Caco-2 (cell line): ENCODE measurements at regions not wholly inside any gene's neighbourhood (a gene's known extent, or its start where the extent isn't known, plus 50 kb on each side); places are given as distances from the start of the nearest gene placed in this dataset.

ENCODE experiments used
- BruUV-seq: library from RNA; stranded (reverse); fragments of 400-500 nt; replicated peaks from 2 replicates; lab custom pipeline; 2021; lab: Mats Ljungman, UMichigan
- CTCF ChIA-PET: fragments of 300-600 bp; sonication (Branson Sonifier 250); formaldehyde crosslinking; loops from one replicate; lab custom pipeline; 2022; ENCODE audit warnings: antibody characterized with exemption; lab: Charles Lee
- POLR2A ChIA-PET: fragments of 300-600 bp; sonication (Branson Sonifier 250); formaldehyde crosslinking; loops from one replicate; lab custom pipeline; 2022; ENCODE audit warnings: antibody characterized with exemption; lab: Charles Lee
- DNase-seq, 2 experiments: peaks; one replicate each; pipeline versions ENCODE4 v3.0.0 to v3.0.0-alpha.2; 2020 to 2022
- H3K27me3 ChIP-seq: replicated peaks from 2 replicates; pipeline ENCODE4 v1.6.0; 2011; ENCODE audit warnings: low read length; ENCODE audit not compliant: control insufficient read depth, insufficient read depth
- H3K36me3 ChIP-seq: 2 replicates; pipeline ENCODE4 v1.5.1; 2011; ENCODE audit warnings: low read length; ENCODE audit not compliant: control insufficient read depth, insufficient read depth
- H3K4me1 ChIP-seq: fragments of 250-450 bp; sonication (Bioruptor Pico); 2 replicates; pipeline ENCODE4 v1.5.1; 2020; ENCODE audit warnings: mild to moderate bottlenecking
- H3K4me3 ChIP-seq: 2 replicates; pipeline ENCODE4 v1.5.1; 2011; ENCODE audit warnings: low read depth, mild to moderate bottlenecking, control low read depth, low read length
- H3K9me3 ChIP-seq: fragments of 250-450 bp; sonication (Bioruptor Pico); 2 replicates; pipeline ENCODE4 v1.5.1; 2020; ENCODE audit warnings: mild to moderate bottlenecking, moderate library complexity
- H3K27ac Mint-ChIP-seq: one replicate; pipeline ENCODE4 v1.8.0; 2022; ENCODE audit warnings: mixed read lengths; ENCODE audit not compliant: unreplicated experiment
- H3K27me3 Mint-ChIP-seq: one replicate; pipeline ENCODE4 v1.8.0; 2022; ENCODE audit warnings: mixed read lengths; ENCODE audit not compliant: insufficient read depth, unreplicated experiment
- H3K36me3 Mint-ChIP-seq: one replicate; pipeline ENCODE4 v1.8.0; 2022; ENCODE audit warnings: mild to moderate bottlenecking, mixed read lengths; ENCODE audit not compliant: insufficient read depth, unreplicated experiment
- H3K4me1 Mint-ChIP-seq: one replicate; pipeline ENCODE4 v1.8.0; 2022; ENCODE audit warnings: low read depth, mixed read lengths; ENCODE audit not compliant: unreplicated experiment
- H3K4me3 Mint-ChIP-seq: one replicate; pipeline ENCODE4 v1.8.0; 2022; ENCODE audit warnings: mild to moderate bottlenecking, moderate library complexity, mixed read lengths; ENCODE audit not compliant: unreplicated experiment
- H3K9me3 Mint-ChIP-seq: one replicate; pipeline ENCODE4 v1.8.0; 2022; ENCODE audit warnings: mixed read lengths; ENCODE audit not compliant: unreplicated experiment
- intact Hi-C: fragments of 100-400 bp; cut with micrococcal nuclease; formaldehyde crosslinking; loops from one replicate; pipeline ENCODE4 v1.10.0; 2022; ENCODE audit not compliant: unreplicated experiment
- TF ChIP-seq, protein P1 (sequence below), 2 experiments: fragments of 200-600 bp in 1 of 2; IDR thresholded peaks; 1 replicate in 1 of 2; 2 replicates in 1 of 2; pipeline versions ENCODE4 v1.5.1 to v1.8.0; 2011 to 2022; ENCODE audit warnings: antibody characterized with exemption in 1 of 2, control low read depth in 1 of 2, inconsistent platforms in 1 of 2, low read depth in 1 of 2, low read length in 1 of 2, mild to moderate bottlenecking in 1 of 2, moderate library complexity in 1 of 2; ENCODE audit not compliant: insufficient read depth in 1 of 2, severe bottlenecking in 1 of 2, unreplicated experiment in 1 of 2

DNA sequence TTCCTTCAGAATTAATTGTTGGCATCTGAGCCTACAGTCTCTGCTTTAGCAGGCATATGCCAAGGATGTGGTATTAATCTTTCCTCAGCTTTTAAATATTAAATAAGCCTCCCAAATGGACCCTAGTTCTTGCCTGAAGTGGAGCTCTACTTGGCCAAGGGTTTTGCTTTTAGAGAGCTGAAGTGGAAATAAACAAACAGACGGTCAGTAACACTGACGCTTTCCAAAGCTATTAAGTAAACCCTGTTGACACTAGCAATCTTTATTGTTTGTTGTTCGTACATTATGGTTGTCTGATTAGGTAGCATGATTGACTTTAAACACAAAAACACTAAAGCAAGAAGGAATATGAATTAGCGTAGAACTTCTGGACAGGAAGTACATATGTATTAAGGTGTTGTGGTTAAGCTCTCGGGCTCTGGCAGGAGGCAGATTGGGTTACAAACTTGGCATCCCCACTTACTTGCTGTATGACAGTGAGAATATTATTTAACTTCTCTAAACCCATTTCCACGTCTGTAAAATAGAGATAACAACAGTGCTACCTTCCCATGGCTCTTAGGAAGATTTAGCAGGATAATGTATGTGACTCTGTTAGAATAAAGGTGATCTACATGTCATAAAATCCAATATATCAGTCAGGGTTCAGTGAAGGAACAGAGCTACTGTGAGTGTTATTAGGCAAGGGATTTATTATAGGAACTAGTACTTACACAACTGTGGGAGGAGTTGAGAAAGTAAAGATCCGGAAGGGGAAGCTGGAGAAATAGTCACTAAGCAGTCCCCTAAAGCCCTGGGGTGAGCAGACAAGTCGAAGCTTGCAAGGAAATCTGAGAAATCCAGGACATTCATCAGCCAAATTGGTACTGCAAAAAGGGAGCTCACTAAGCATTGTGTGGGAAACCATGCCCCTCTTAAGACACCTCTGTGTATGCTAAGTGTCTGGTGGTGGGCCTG is 92.2 kb upstream of the ATF7IP start:
- Histone ChIP-seq H3K36me3 (no peaks in the 10 kb centered on the region), H3K27me3 (no peaks in the 10 kb centered on the region), H3K4me3 (no peak overlapping the region), H3K4me1 (no peaks in the 10 kb centered on the region), H3K9me3 (peaks cover 8% of the 10 kb centered on the region; the same call in 1 of the 2 replicates)
- CTCF ChIA-PET = no interaction called here
- Mint-ChIP-seq H3K4me3 (no peak overlapping the region), H3K9me3 (peaks cover 39% of the 10 kb centered on the region), H3K27me3 (no peaks in the 10 kb centered on the region), H3K27ac (no peak overlapping the region), H3K36me3 (no peaks in the 10 kb centered on the region), H3K4me1 (no peaks in the 10 kb centered on the region)
- intact Hi-C loops = no loop called here
- no peak for DNase-seq
- TF ChIP-seq, protein P1, sequence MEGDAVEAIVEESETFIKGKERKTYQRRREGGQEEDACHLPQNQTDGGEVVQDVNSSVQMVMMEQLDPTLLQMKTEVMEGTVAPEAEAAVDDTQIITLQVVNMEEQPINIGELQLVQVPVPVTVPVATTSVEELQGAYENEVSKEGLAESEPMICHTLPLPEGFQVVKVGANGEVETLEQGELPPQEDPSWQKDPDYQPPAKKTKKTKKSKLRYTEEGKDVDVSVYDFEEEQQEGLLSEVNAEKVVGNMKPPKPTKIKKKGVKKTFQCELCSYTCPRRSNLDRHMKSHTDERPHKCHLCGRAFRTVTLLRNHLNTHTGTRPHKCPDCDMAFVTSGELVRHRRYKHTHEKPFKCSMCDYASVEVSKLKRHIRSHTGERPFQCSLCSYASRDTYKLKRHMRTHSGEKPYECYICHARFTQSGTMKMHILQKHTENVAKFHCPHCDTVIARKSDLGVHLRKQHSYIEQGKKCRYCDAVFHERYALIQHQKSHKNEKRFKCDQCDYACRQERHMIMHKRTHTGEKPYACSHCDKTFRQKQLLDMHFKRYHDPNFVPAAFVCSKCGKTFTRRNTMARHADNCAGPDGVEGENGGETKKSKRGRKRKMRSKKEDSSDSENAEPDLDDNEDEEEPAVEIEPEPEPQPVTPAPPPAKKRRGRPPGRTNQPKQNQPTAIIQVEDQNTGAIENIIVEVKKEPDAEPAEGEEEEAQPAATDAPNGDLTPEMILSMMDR (IDR thresholded peaks at IDR 0.05; ENCODE audit: insufficient read depth in 1 of 2, low read depth in 1 of 2, low read length in 1 of 2, severe bottlenecking in 1 of 2, unreplicated experiment in 1 of 2) = no peak
- POLR2A ChIA-PET = no interaction called here
- no TSS peak for BruUV-seq

DNA sequence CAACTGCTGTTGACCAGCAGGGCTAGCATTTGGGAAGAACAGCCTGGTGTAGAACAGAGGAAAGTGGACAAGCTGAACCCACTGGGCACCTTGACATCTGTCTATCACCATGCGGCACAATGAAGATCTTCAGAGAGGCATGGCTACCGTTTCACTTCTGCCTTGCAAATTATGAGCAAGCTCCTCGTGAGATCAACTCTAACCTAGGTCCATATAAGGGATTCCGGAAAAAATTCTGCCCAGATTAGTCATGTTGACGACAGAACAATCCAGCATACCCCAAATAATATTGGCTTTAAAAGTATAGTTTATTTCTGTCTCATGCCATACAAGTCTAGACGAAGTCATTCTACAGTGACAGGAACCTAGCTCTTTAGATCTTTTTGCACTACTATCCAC is 91.6 kb upstream of the ATF7IP start:
- Histone ChIP-seq H3K27me3 (no peaks in the 10 kb centered on the region), H3K4me1 (no peaks in the 10 kb centered on the region), H3K9me3 (peaks cover 8% of the 10 kb centered on the region; the same call in 1 of the 2 replicates), H3K36me3 (no peaks in the 10 kb centered on the region), H3K4me3 (no peak overlapping the region)
- TF ChIP-seq, protein P1 (IDR thresholded peaks at IDR 0.05; ENCODE audit: insufficient read depth in 1 of 2, low read depth in 1 of 2, low read length in 1 of 2, severe bottlenecking in 1 of 2, unreplicated experiment in 1 of 2) = no peak
- intact Hi-C loops = no loop called here
- no peak for DNase-seq
- no peak overlapping the region for H3K4me3 Mint-ChIP-seq
- no TSS peak for BruUV-seq
- no peaks in the 10 kb centered on the region for H3K36me3 Mint-ChIP-seq
- ChIA-PET CTCF (interaction anchor here (0.7 kb wide), 1 partner anchor 15 kb away, joined by 5 read pairs; no protein-coding TSS in a partner anchor), POLR2A (no interaction called here)
- no peak overlapping the region for H3K27ac Mint-ChIP-seq
- peaks cover 39% of the 10 kb centered on the region for H3K9me3 Mint-ChIP-seq
- H3K4me1 Mint-ChIP-seq = no peaks in the 10 kb centered on the region
- no peaks in the 10 kb centered on the region for H3K27me3 Mint-ChIP-seq

DNA sequence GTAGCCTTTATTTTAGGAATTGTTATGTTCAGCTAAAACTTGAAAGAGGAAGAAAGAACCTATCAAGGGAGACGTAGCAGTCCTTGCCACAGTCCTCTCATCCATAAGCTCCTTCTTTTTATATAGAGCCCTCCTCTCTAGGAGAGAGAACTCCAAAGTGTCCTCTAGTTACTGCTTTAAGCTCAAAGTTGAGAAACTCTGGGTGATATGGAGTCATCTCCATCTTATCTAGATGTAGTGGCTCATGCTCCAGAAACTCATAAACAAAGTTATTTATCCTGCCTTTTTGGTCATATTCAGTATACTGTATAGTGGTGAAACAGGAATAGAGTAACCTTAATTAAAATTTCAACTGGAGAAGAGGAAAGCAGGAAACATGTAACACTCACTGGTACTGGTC is 90.4 kb upstream of the ATF7IP start:
- Mint-ChIP-seq H3K4me3 (no peak overlapping the region), H3K4me1 (no peaks in the 10 kb centered on the region), H3K9me3 (peaks cover 41% of the 10 kb centered on the region), H3K27me3 (no peaks in the 10 kb centered on the region), H3K36me3 (no peaks in the 10 kb centered on the region), H3K27ac (no peak overlapping the region)
- DNase-seq = no peak
- ChIA-PET CTCF (no interaction called here), POLR2A (interaction anchor here (0.9 kb wide), 1 partner anchor 90 kb away, joined by 4 read pairs; the partner anchor contains the start of gene ATF7IP)
- Histone ChIP-seq H3K27me3 (no peaks in the 10 kb centered on the region), H3K4me1 (no peaks in the 10 kb centered on the region), H3K9me3 (peaks cover 8% of the 10 kb centered on the region; the same call in 1 of the 2 replicates), H3K36me3 (no peaks in the 10 kb centered on the region), H3K4me3 (no peak overlapping the region)
- TF ChIP-seq, protein P1 (IDR thresholded peaks at IDR 0.05; ENCODE audit: insufficient read depth in 1 of 2, low read depth in 1 of 2, low read length in 1 of 2, severe bottlenecking in 1 of 2, unreplicated experiment in 1 of 2) = no peak
- no TSS peak for BruUV-seq
- intact Hi-C loops = no loop called here
